22Rv1 (cell line): ENCODE measurements at regions not wholly inside any gene's neighbourhood (a gene's known extent, or its start where the extent isn't known, plus 50 kb on each side); places are given as distances from the start of the nearest gene placed in this dataset.

ENCODE experiments used
- CTCF ChIP-seq: fragments of 450-650 bp; IDR thresholded peaks from 2 replicates; pipeline ENCODE4 v1.5.1; 2017; ENCODE audit warnings: mild to moderate bottlenecking
- ZFX ChIP-seq: fragments of 450-650 bp; IDR thresholded peaks from 2 replicates; pipeline ENCODE4 v1.6.1; 2017; ENCODE audit warnings: antibody characterized with exemption, borderline replicate concordance

DNA sequence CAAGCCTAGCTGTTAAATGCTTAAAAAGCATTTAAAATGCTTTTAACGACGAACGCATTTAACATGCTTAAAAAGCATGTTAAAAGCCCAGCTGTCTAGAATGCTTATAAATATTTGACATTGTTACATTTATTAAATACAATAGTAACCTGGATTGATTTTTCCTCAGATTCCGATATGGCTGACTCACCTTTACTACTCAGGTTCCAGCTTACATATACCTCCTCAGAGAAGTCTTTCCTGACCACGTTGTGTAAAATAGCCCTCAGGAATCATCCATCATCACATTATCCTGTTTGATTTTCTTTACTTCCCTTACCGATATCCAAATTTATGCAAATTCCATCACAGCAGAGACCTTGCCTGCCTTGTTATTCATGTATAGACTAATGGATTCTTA lies 51.4 kb downstream of the SLC41A2 start:
- TF ChIP-seq CTCF = no peak
- TF ChIP-seq ZFX = no peak
